ENCODE measurements at regions not wholly inside any gene's neighbourhood (a gene's known extent, or its start where the extent isn't known, plus 50 kb on each side); places are given as distances from the start of the nearest gene placed in this dataset.

GRCh38 chr5:117809251-117809650 is 1179.1 kb downstream of the DTWD2 start:
- no peaks in the 10 kb centered on the region for H3K9me3 ChIP-seq (ENCODE audit: control insufficient read depth, insufficient read depth, low read length)
- no peak for ATAC-seq
- no peaks in the 10 kb centered on the region for H3K27me3 Mint-ChIP-seq (ENCODE audit: low read depth in 2 of 2)
- H3K27ac ChIP-seq (ENCODE audit: low read length) = no peak overlapping the region
- peaks cover 13 to 31% of the 10 kb centered on the region in 2 donors for H3K9me3 Mint-ChIP-seq
- intact Hi-C loops (cut with micrococcal nuclease) = no loop called here
- no peak overlapping the region for H3K27ac Mint-ChIP-seq
- H3K27me3 ChIP-seq (ENCODE audit: control insufficient read depth, insufficient read depth, low read length) = no peaks in the 10 kb centered on the region
- no peaks in the 10 kb centered on the region for H3K4me1 ChIP-seq (ENCODE audit: control insufficient read depth, insufficient read depth, low read length)
- H3K4me3 Mint-ChIP-seq = no peak overlapping the region
- WGBS (ENCODE audit: insufficient coverage) = 63% methylated on average over 4 of the region's 4 CpGs
- no peak for DNase-seq
- H3K4me1 Mint-ChIP-seq = no peaks in the 10 kb centered on the region
- H3K36me3 Mint-ChIP-seq = peaks cover 15% of the 10 kb centered on the region
- no peak for TF ChIP-seq CTCF (IDR thresholded peaks at IDR 0.05)
- no peak overlapping the region for H3K4me3 ChIP-seq (ENCODE audit: low read length)
- no peaks in the 10 kb centered on the region for H3K36me3 ChIP-seq (ENCODE audit: control insufficient read depth, insufficient read depth, low read length)

GRCh38 chr5:117805058-117805457 is 1183.3 kb downstream of the DTWD2 start:
- H3K27ac ChIP-seq (ENCODE audit: low read length) = no peak overlapping the region
- intact Hi-C loops (cut with micrococcal nuclease) = no loop called here
- H3K27ac Mint-ChIP-seq = no peak overlapping the region
- H3K4me3 ChIP-seq (ENCODE audit: low read length) = no peak overlapping the region
- no peaks in the 10 kb centered on the region for H3K36me3 ChIP-seq (ENCODE audit: control insufficient read depth, insufficient read depth, low read length)
- no peak for TF ChIP-seq CTCF (IDR thresholded peaks at IDR 0.05)
- H3K9me3 Mint-ChIP-seq = peaks cover 16 to 32% of the 10 kb centered on the region in 2 donors
- no peaks in the 10 kb centered on the region for H3K9me3 ChIP-seq (ENCODE audit: control insufficient read depth, insufficient read depth, low read length)
- DNase-seq = no peak
- 62% methylated on average over 1 of the region's 1 CpG for WGBS (ENCODE audit: insufficient coverage)
- peaks cover 9% of the 10 kb centered on the region for H3K36me3 Mint-ChIP-seq
- no peaks in the 10 kb centered on the region for H3K4me1 ChIP-seq (ENCODE audit: control insufficient read depth, insufficient read depth, low read length)
- ATAC-seq = no peak
- no peaks in the 10 kb centered on the region for H3K27me3 Mint-ChIP-seq (ENCODE audit: low read depth in 2 of 2)
- H3K4me3 Mint-ChIP-seq = no peak overlapping the region
- no peaks in the 10 kb centered on the region for H3K27me3 ChIP-seq (ENCODE audit: control insufficient read depth, insufficient read depth, low read length)
- H3K4me1 Mint-ChIP-seq = no peaks in the 10 kb centered on the region

- no peaks in the 10 kb centered on the region for H3K9me3 ChIP-seq (ENCODE audit: control insufficient read depth, insufficient read depth, low read length)
- peaks cover 15 to 28% of the 10 kb centered on the region in 2 donors for H3K9me3 Mint-ChIP-seq
- no peak for TF ChIP-seq CTCF (IDR thresholded peaks at IDR 0.05)
- H3K36me3 ChIP-seq (ENCODE audit: control insufficient read depth, insufficient read depth, low read length) = no peaks in the 10 kb centered on the region
- ATAC-seq (no peak), DNase-seq (no peak)
- H3K4me1 ChIP-seq (ENCODE audit: control insufficient read depth, insufficient read depth, low read length) = no peaks in the 10 kb centered on the region
- intact Hi-C loops (cut with micrococcal nuclease) = no loop called here
- no peak overlapping the region for H3K4me3 Mint-ChIP-seq
- no peaks in the 10 kb centered on the region for H3K27me3 Mint-ChIP-seq (ENCODE audit: low read depth in 2 of 2)
- no peak overlapping the region for H3K4me3 ChIP-seq (ENCODE audit: low read length)
- H3K27me3 ChIP-seq (ENCODE audit: control insufficient read depth, insufficient read depth, low read length) = no peaks in the 10 kb centered on the region
- WGBS (ENCODE audit: insufficient coverage) = 100% methylated on average over 1 of the region's 3 CpGs
- H3K27ac ChIP-seq (ENCODE audit: low read length) = no peak overlapping the region
- H3K4me1 Mint-ChIP-seq = no peaks in the 10 kb centered on the region
- H3K36me3 Mint-ChIP-seq = peaks cover 9% of the 10 kb centered on the region
- H3K27ac Mint-ChIP-seq = no peak overlapping the region
Observed at GRCh38 chr5:117803533-117803932, 1184.8 kb downstream of the DTWD2 start.

GRCh38 chr5:117801583-117801982 is 1186.8 kb downstream of the DTWD2 start:
- H3K9me3 ChIP-seq (ENCODE audit: control insufficient read depth, insufficient read depth, low read length) = no peaks in the 10 kb centered on the region
- 66% methylated on average over 4 of the region's 4 CpGs for WGBS (ENCODE audit: insufficient coverage)
- peaks cover 6% of the 10 kb centered on the region for H3K36me3 Mint-ChIP-seq
- no peaks in the 10 kb centered on the region for H3K36me3 ChIP-seq (ENCODE audit: control insufficient read depth, insufficient read depth, low read length)
- no peak overlapping the region for H3K27ac ChIP-seq (ENCODE audit: low read length)
- H3K4me3 Mint-ChIP-seq = no peak overlapping the region
- no peak overlapping the region for H3K4me3 ChIP-seq (ENCODE audit: low read length)
- H3K9me3 Mint-ChIP-seq = peaks cover 16 to 29% of the 10 kb centered on the region in 2 donors
- H3K4me1 Mint-ChIP-seq = no peaks in the 10 kb centered on the region
- ATAC-seq (no peak), DNase-seq (no peak)
- intact Hi-C loops (cut with micrococcal nuclease) = no loop called here
- no peak for TF ChIP-seq CTCF (IDR thresholded peaks at IDR 0.05)
- no peaks in the 10 kb centered on the region for H3K27me3 ChIP-seq (ENCODE audit: control insufficient read depth, insufficient read depth, low read length)
- no peaks in the 10 kb centered on the region for H3K4me1 ChIP-seq (ENCODE audit: control insufficient read depth, insufficient read depth, low read length)
- H3K27me3 Mint-ChIP-seq (ENCODE audit: low read depth in 2 of 2) = no peaks in the 10 kb centered on the region
- no peak overlapping the region for H3K27ac Mint-ChIP-seq
